Heart left ventricle (tissue), 13 donors: ENCODE measurements at regions not wholly inside any gene's neighbourhood (a gene's known extent, or its start where the extent isn't known, plus 50 kb on each side); places are given as distances from the start of the nearest gene placed in this dataset.

ENCODE experiments used
- CTCF ChIP-seq, 12 donors: fragments of 200-600 bp; sonication (generic) in 4 of 12; IDR thresholded peaks; one replicate each; pipeline versions ENCODE4 v1.5.0 to v1.8.0; 2018 to 2022; ENCODE audit warnings: antibody characterized with exemption in 12 of 12, mild to moderate bottlenecking in 5 of 12
- POLR2A ChIP-seq, 2 donors: fragments of 450-650 bp; IDR thresholded peaks; one replicate each; pipeline ENCODE4 v1.6.1; 2017; ENCODE audit warnings: antibody characterized with exemption in 2 of 2, mild to moderate bottlenecking in 2 of 2, moderate library complexity in 2 of 2
- donor health status: ischemic (EF 13 %, LVEDD 7.1; RV severe dilation, severe dysfunction).
- donor health status: DM: no; HTN: yes; CAD: no.
- donor health status: DM: no; HTN: no; CAD: no.
- donor health status: ischemic (EF 25% LVEDD 6.9; RV normal size, moderate dysfunction).
- donor health status: ischemic (EF 25% LVEDD 5.7; RV mildly dilated, moderate dysfunction).
- donor health status: ischemic (EF 35%, LVEDD 5.7; RV mildly dilated, moderate dysfunction).
- donor health status: nonischemic (EF 11% LVEDD 7.7; RV severe dilation, severe dysfunction).
- donor health status: DM: yes; HTN: yes; CAD: no.
- donor health status: PGD.
- donor health status: ischemic (EF 29% LVEDD 5.4; RV normal size, mild dysfunction).
- donor health status: nonischemic (EF 23%, LVEDD 6.1; RV moderate dilation, normal function).

- TF ChIP-seq CTCF (IDR thresholded peaks at IDR 0.05) = no peak
- TF ChIP-seq POLR2A (IDR thresholded peaks at IDR 0.05) = no peak
Measured at GRCh38 chr1:222105393-222105737, 363.5 kb upstream of the DUSP10 start.
